GM10266 (cell line): ENCODE measurements at regions not wholly inside any gene's neighbourhood (a gene's known extent, or its start where the extent isn't known, plus 50 kb on each side); places are given as distances from the start of the nearest gene placed in this dataset.

ENCODE experiments used
- DNase-seq: peaks from one replicate; pipeline ENCODE4 v3.0.0; 2012; ENCODE audit errors: extremely low spot score
- CTCF ChIP-seq: IDR thresholded peaks from 2 replicates; pipeline ENCODE4 v1.5.1; 2012; ENCODE audit warnings: mild to moderate bottlenecking, low read depth; ENCODE audit not compliant: control insufficient read depth, insufficient read depth; ENCODE audit errors: missing control alignments

GRCh38 chr16:11484691-11485258 is 101.9 kb downstream of the LITAF start:
- DNase-seq, result no peak
- no peak for TF ChIP-seq CTCF

DNA sequence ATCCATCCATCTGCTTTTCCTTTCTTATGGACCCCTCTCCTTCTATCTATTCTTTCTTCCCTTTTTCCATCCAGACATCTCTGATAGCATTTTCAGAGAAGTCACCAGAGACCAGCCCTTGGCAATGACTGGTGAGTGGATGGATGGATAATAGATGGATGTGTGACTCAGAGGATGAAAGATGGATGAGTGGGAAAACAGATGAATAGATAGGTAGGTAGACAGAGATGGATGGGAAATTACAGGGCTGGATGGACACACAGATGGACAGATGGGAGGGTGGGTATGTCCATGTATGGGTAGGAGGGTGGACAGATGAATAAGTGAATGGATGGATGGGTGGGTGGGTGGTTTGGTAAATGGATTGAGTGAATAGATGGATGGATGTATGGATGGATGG is 101.0 kb downstream of the LITAF start:
- DNase-seq, result no peak
- no peak for TF ChIP-seq CTCF

- no peak for DNase-seq
Measured at GRCh38 chr16:11487289-11487688, 99.4 kb downstream of the LITAF start.

DNA sequence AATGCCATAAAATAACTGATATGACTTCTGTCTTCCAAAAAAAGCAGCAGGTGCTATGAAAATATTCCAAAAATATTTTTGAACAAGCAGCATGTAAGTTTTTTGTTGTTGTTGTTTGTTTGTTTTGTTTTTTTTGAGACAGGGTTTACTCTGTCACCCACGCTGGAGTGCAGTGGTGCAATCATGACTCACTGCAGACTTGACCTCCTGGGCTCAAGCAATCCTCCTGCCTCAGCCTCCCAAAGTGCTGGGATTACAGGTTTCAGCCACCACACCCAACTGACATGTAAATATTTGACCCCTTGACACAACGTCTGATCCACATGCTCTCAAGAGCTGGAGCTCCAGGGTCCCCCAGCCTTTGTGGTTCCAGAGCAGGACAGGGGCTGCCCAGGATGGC is 98.4 kb downstream of the LITAF start:
- TF ChIP-seq CTCF, result no peak
- no peak for DNase-seq

More at GRCh38 chr16:11487289-11487688, 99.4 kb downstream of the LITAF start:
- no peak for TF ChIP-seq CTCF

- no peak for TF ChIP-seq CTCF
- DNase-seq, result no peak
Measured at GRCh38 chr16:11491524-11491923, 95.2 kb downstream of the LITAF start.

GRCh38 chr16:11492808-11493530 is 93.8 kb downstream of the LITAF start:
- TF ChIP-seq CTCF, result no peak
- no peak for DNase-seq

- no peak for DNase-seq
- no peak for TF ChIP-seq CTCF
Measured at GRCh38 chr16:11493531-11493929, 93.2 kb downstream of the LITAF start.
